GM12878 (cell line): ENCODE measurements at regions not wholly inside any gene's neighbourhood (a gene's known extent, or its start where the extent isn't known, plus 50 kb on each side); places are given as distances from the start of the nearest gene placed in this dataset.

ENCODE experiments used
- ATAC-seq: fragments of 200-7000 bp; cut with Tn5 transposase; 3 replicates; pipeline ENCODE4 v1.9.1; 2020; ENCODE audit warnings: mild to moderate bottlenecking, moderate library complexity
- BruUV-seq: library from RNA; stranded (reverse); fragments of 400-500 nt; replicated peaks from 2 replicates; lab custom pipeline; 2021; lab: Mats Ljungman, UMichigan
- CTCF ChIA-PET: fragments of 300-600 bp; sonication (Branson Sonifier 250); formaldehyde crosslinking; extraction: SDS; loops from one replicate; lab custom pipeline; 2021; ENCODE audit warnings: inconsistent platforms; lab: Yijun Ruan, JAX
- POLR2A ChIA-PET: fragments of 350-600 bp; formaldehyde crosslinking; extraction: SDS; loops from one replicate; lab custom pipeline; 2021; ENCODE audit warnings: inconsistent platforms; lab: Charles Lee
- RAD21 ChIA-PET: fragments of 300-600 bp; sonication (Branson Sonifier 250); formaldehyde crosslinking; loops from one replicate; lab custom pipeline; 2023; ENCODE audit warnings: antibody characterized with exemption; ENCODE audit not compliant: unreplicated experiment; lab: Charles Lee
- SMC1A ChIA-PET: fragments of 300-600 bp; sonication (Branson Sonifier 250); formaldehyde crosslinking; loops from one replicate; lab custom pipeline; 2023; ENCODE audit not compliant: unreplicated experiment, uncharacterized antibody; lab: Charles Lee
- DNase-seq: peaks from one replicate; pipeline ENCODE4 v3.0.0-alpha.2; 2011; ENCODE audit warnings: low read depth, low spot score
- FAIRE-seq: peaks from 3 replicates; lab custom pipeline; 2011; peaks lifted over from hg19 to GRCh38; lab: Jason Lieb, UNC
- H2AFZ ChIP-seq: 2 replicates; pipeline ENCODE4 v1.6.0; 2011; ENCODE audit warnings: low read depth, low read length, control low read depth; ENCODE audit not compliant: control insufficient read depth
- H3K27ac ChIP-seq: 2 replicates; pipeline ENCODE4 v1.5.1; 2011; ENCODE audit warnings: control low read depth; ENCODE audit not compliant: control insufficient read depth, insufficient read depth
- H3K27me3 ChIP-seq, 2 experiments: replicated peaks in 1 of 2; 2 replicates each; pipeline versions ENCODE4 v1.6.0 to v1.6.1; 2011; ENCODE audit warnings: low read length in 1 of 2; ENCODE audit not compliant: control insufficient read depth in 2 of 2, insufficient read depth in 2 of 2
- H3K36me3 ChIP-seq, 2 experiments: 2 replicates each; pipeline ENCODE4 v1.5.1; 2011; ENCODE audit warnings: low read length in 1 of 2; ENCODE audit not compliant: control insufficient read depth in 2 of 2, insufficient read depth in 2 of 2
- H3K4me1 ChIP-seq: 2 replicates; pipeline ENCODE4 v1.6.1; 2011; ENCODE audit warnings: mild to moderate bottlenecking, low read length, moderate library complexity, mixed read lengths; ENCODE audit not compliant: control insufficient read depth, insufficient read depth
- H3K4me2 ChIP-seq: 2 replicates; pipeline ENCODE4 v1.6.0; 2011; ENCODE audit warnings: control low read depth; ENCODE audit not compliant: control insufficient read depth, insufficient read depth
- H3K4me3 ChIP-seq: fragments of 200-600 bp; sonication (generic); 2 replicates; pipeline ENCODE4 v1.5.1; 2016
- H3K79me2 ChIP-seq: 2 replicates; pipeline ENCODE4 v1.6.0; 2011; ENCODE audit warnings: low read length; ENCODE audit not compliant: control insufficient read depth, insufficient read depth
- H3K9ac ChIP-seq: 2 replicates; pipeline ENCODE4 v1.8.0; 2011; ENCODE audit warnings: low read length, control low read depth, mixed read lengths; ENCODE audit not compliant: control insufficient read depth, insufficient read depth
- H3K9me3 ChIP-seq: replicated peaks from 3 replicates; pipeline ENCODE4 v1.5.1; 2011; ENCODE audit warnings: mild to moderate bottlenecking, low read length; ENCODE audit not compliant: control insufficient read depth, insufficient read depth
- H4K20me1 ChIP-seq: 2 replicates; pipeline ENCODE4 v1.6.0; 2011; ENCODE audit not compliant: control insufficient read depth, insufficient read depth
- ASH2L ChIP-seq: fragments of 300-600, 200-600 bp; sonication (generic); IDR thresholded peaks from 2 replicates; pipeline ENCODE4 v1.6.1; 2017; ENCODE audit warnings: low read depth, mild to moderate bottlenecking, borderline replicate concordance
- ATF2 ChIP-seq: IDR thresholded peaks from 2 replicates; pipeline ENCODE4 v1.6.1; 2012; ENCODE audit warnings: low read length, inconsistent platforms
- MLLT1 ChIP-seq: fragments of 450-650 bp; IDR thresholded peaks from 2 replicates; pipeline ENCODE4 v1.6.1; 2016; ENCODE audit warnings: mild to moderate bottlenecking
- NBN ChIP-seq: fragments of 450-650 bp; IDR thresholded peaks from 2 replicates; pipeline ENCODE4 v1.6.1; 2016
- NKRF ChIP-seq: fragments of 450-650 bp; conservative IDR thresholded peaks from 2 replicates; pipeline ENCODE4 v1.6.1; 2017; ENCODE audit warnings: mild to moderate bottlenecking, moderate library complexity
- RAD21 ChIP-seq: IDR thresholded peaks from 2 replicates; pipeline ENCODE4 v1.6.1; 2011; ENCODE audit warnings: mild to moderate bottlenecking, low read depth, low read length, moderate library complexity; ENCODE audit not compliant: insufficient read depth
- SMAD5 ChIP-seq: IDR thresholded peaks from 2 replicates; pipeline ENCODE4 v1.6.1; 2016; ENCODE audit warnings: antibody characterized with exemption, low read depth
- SUPT20H ChIP-seq: IDR thresholded peaks from 2 replicates; pipeline ENCODE4 v1.6.1; 2011; ENCODE audit warnings: low read depth, mild to moderate bottlenecking, low read length, moderate library complexity, borderline replicate concordance; ENCODE audit not compliant: control insufficient read depth
- TCF7 ChIP-seq: IDR thresholded peaks from 2 replicates; pipeline ENCODE4 v1.6.1; 2014; ENCODE audit warnings: antibody characterized with exemption, borderline replicate concordance
- ZNF687 ChIP-seq: fragments of 450-650 bp; IDR thresholded peaks from 2 replicates; pipeline ENCODE4 v1.6.1; 2017; ENCODE audit warnings: mild to moderate bottlenecking, moderate library complexity
- WGBS: methylation state at CpG from one replicate; pipeline ENCODE4 v1.1.6; 2016; ENCODE audit warnings: low lambda C conversion rate; ENCODE audit not compliant: insufficient replicate concordance, insufficient coverage; ENCODE audit errors: missing lambda C conversion rate; 5-methylcytosine and 5-hydroxymethylcytosine counted together
- in situ Hi-C: fragments of 300-500 bp; cut with MboI; formaldehyde crosslinking; loops from 9 replicates; pipeline ENCODE4 v1.14.3; 2018; ENCODE audit warnings: mixed read lengths
- intact Hi-C: fragments of 100-400 bp; cut with micrococcal nuclease; formaldehyde crosslinking; loops from one replicate; pipeline ENCODE4 v1.14.2; 2022; ENCODE audit not compliant: unreplicated experiment

- POLR2A ChIA-PET, result no interaction called here
- Histone ChIP-seq H2AFZ (no peak overlapping the region), H3K4me2 (no peak overlapping the region), H3K4me3 (no peak overlapping the region), H3K27me3 (no peaks in the 10 kb centered on the region), H3K79me2 (no peaks in the 10 kb centered on the region), H4K20me1 (no peaks in the 10 kb centered on the region), H3K9ac (no peak overlapping the region), H3K4me1 (no peaks in the 10 kb centered on the region), H3K9me3 (no peaks in the 10 kb centered on the region), H3K36me3 (no peaks in the 10 kb centered on the region), H3K27ac (no peak overlapping the region)
- TF ChIP-seq SMAD5 (no peak), TCF7 (no peak), ASH2L (no peak), ZNF687 (no peak), ATF2 (no peak), RAD21 (no peak), MLLT1 (no peak), NBN (no peak), SUPT20H (no peak), NKRF (no peak)
- intact Hi-C loops (no loop called here), in situ Hi-C loops (no loop called here)
- no peak for FAIRE-seq
- CTCF ChIA-PET, result no interaction called here
- no peak for ATAC-seq
- no TSS peak for BruUV-seq
- SMC1A ChIA-PET, result no interaction called here
- no peak for DNase-seq
- 53% methylated on average over 15 of the region's 15 CpGs for WGBS
- RAD21 ChIA-PET, result no interaction called here
Measured at GRCh38 chr9:16275795-16276624, 594.5 kb downstream of the BNC2 start.
